HG03378 (cell line): ENCODE measurements at regions not wholly inside any gene's neighbourhood (a gene's known extent, or its start where the extent isn't known, plus 50 kb on each side); places are given as distances from the start of the nearest gene placed in this dataset.
"Not testable (repeated sequence)": the region's sequence is repeated elsewhere in the genome, so short reads cannot be mapped to it uniquely, and the experiment has no call there.

Experiments
- ATAC-seq: cut with Tn5 transposase; IDR thresholded peaks from one replicate; pipeline ENCODE4 v1.9.1; 2021; ENCODE audit warnings: mild to moderate bottlenecking, moderate library complexity; ENCODE audit not compliant: unreplicated experiment

DNA sequence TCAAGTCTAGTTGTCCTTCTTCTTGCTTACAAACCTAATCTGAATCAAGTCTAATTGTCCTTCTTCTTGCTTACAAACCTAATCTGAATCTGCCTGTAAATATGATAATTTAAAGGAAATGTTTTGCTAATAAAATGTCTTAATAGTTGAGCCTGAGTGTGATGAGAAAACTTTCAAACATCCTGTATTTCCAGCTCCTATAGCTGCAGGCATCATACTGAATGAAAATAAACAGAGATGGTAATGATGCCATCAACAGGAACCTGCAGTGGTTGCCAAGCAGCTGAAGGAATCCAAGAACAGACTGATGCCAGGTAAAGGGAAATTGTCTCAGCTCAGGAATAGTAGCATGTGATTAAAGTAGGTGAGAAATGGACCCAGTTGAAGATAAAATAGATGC lies 156.1 kb upstream of the IRS4 start:
- no peak for ATAC-seq

DNA sequence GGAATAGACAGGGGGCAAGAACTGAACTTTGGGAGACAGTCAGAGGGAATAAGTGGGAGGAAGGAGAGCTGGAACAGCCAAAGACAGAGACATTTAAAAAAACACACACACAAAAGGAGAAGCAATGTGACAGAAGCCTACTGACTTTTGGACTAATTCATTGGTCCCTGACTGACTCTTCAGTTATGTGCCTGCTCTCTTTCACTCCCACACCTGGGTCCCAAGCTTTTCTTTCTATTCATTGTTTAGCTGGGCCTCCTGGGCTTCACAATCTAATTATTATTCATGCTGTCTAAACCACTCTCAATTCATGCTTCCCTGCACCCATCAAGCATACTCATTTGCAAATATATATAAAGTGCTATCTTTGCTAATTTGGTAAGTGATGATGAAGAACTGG lies 139.2 kb upstream of the IRS4 start:
- no peak for ATAC-seq

- ATAC-seq, result not testable (repeated sequence)
Measured at GRCh38 chrX:108843039-108843438, 106.7 kb upstream of the IRS4 start.

- no peak for ATAC-seq
Measured at GRCh38 chrX:108833993-108834392, 97.6 kb upstream of the IRS4 start.

DNA sequence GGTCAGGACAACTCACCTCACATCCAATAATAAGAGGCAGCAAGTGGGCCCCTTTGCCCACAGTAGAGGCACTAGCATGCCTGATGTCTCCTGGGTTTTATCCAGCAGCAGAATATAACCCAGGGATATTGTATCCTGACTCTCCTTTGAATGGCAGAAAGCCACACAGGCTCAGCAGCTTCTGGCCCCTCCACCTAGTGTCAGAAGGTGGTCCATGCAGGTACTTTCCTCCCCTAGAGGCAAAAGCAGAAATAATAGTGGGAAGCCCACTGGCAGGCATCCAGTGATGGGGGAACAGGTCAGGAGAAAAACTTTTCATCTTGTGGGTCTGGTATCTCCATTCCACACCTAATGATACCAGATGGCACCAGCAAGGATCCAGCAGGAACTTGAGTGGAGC lies 75.5 kb upstream of the IRS4 start:
- ATAC-seq, result no peak

GRCh38 chrX:108795240-108795639 lies 58.9 kb upstream of the IRS4 start:
- ATAC-seq, result no peak
